Duodenal mucosa (tissue), 2 donors: ENCODE measurements at regions not wholly inside any gene's neighbourhood (a gene's known extent, or its start where the extent isn't known, plus 50 kb on each side); places are given as distances from the start of the nearest gene placed in this dataset.
"Not testable (repeated sequence)": the region's sequence is repeated elsewhere in the genome, so short reads cannot be mapped to it uniquely, and the experiment has no call there.

Experiments used
- H3K27ac ChIP-seq: one replicate; pipeline ENCODE4 v1.7.0; 2013; ENCODE audit warnings: low read depth, low read length
- H3K27me3 ChIP-seq, 2 donors: one replicate each; pipeline ENCODE4 v1.7.0; 2013; ENCODE audit warnings: low read length in 2 of 2, control low read depth in 1 of 2; ENCODE audit not compliant: insufficient read depth in 2 of 2, control insufficient read depth in 1 of 2
- H3K36me3 ChIP-seq, 2 donors: one replicate each; pipeline ENCODE4 v1.7.0; 2013; ENCODE audit warnings: low read length in 2 of 2, control low read depth in 1 of 2; ENCODE audit not compliant: insufficient read depth in 2 of 2, control insufficient read depth in 1 of 2
- H3K4me1 ChIP-seq, 2 donors: one replicate each; pipeline ENCODE4 v1.7.0; 2013; ENCODE audit warnings: low read length in 2 of 2, control low read depth in 1 of 2; ENCODE audit not compliant: insufficient read depth in 2 of 2, control insufficient read depth in 1 of 2
- H3K4me3 ChIP-seq, 2 donors: one replicate each; pipeline ENCODE4 v1.7.0; 2013; ENCODE audit warnings: low read length in 2 of 2, low read depth in 1 of 2
- H3K9ac ChIP-seq, 2 donors: one replicate each; pipeline ENCODE4 v1.7.0; 2013; ENCODE audit warnings: low read length in 2 of 2, low read depth in 1 of 2
- H3K9me3 ChIP-seq, 2 donors: one replicate each; pipeline ENCODE4 v1.7.0; 2013; ENCODE audit warnings: low read length in 2 of 2, control low read depth in 1 of 2; ENCODE audit not compliant: control insufficient read depth in 1 of 2

DNA sequence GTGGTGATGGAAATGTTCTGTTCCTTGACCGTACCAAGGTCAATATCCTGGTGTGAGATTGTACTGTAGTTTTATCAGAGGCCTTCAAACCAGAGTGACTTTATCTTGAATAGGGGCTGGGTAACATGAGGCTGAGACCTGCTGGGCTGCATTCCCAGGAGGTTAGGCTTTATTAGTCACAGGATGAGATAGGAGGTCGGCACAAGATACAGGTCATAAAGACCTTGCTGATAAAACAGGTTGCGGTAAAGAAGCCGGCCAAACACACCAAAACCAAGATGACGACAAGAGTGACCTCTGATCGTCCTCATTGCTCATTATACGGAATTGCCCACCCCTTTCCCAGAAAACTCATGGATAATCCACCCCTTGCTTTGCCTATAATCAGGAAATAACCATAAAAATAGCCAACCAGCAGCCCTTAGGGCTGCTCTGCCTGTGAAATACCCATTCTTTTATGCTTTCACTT lies 123.8 kb upstream of the MXRA5 start:
- H3K9me3 ChIP-seq, H3K27ac ChIP-seq, H3K27me3 ChIP-seq, H3K4me3 ChIP-seq, H3K9ac ChIP-seq, H3K36me3 ChIP-seq, H3K4me1 ChIP-seq: not testable (repeated sequence)

GRCh38 chrX:3468031-3468430 lies 121.6 kb upstream of the MXRA5 start:
- Histone ChIP-seq H3K4me3 (no peak overlapping the region), H3K27ac (no peak overlapping the region), H3K27me3 (no peaks in the 10 kb centered on the region), H3K9ac (no peak overlapping the region), H3K36me3 (no peaks in the 10 kb centered on the region), H3K9me3 (no peaks in the 10 kb centered on the region), H3K4me1 (no peaks in the 10 kb centered on the region)

GRCh38 chrX:3465017-3465416 lies 118.6 kb upstream of the MXRA5 start:
- Histone ChIP-seq H3K4me3 (no peak overlapping the region), H3K36me3 (no peaks in the 10 kb centered on the region), H3K27ac (no peak overlapping the region), H3K9ac (no peak overlapping the region), H3K27me3 (no peaks in the 10 kb centered on the region), H3K4me1 (no peaks in the 10 kb centered on the region), H3K9me3 (no peaks in the 10 kb centered on the region)

DNA sequence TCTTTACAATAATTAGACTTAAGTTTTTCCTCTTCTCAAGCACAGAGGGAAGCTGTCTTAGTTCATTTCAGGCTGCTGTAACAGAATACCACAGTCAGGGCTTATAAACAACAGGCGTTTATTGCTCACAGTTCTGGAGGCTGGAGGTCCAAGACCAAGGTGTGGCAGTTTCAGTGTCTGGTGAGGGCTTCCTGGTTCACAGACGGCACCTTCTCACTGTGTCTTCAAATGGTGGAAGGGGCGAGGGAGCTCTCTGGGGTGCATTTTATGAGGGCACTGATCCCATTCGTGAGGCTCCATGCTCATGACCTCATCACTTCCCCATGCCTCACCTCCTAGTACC lies 115.7 kb upstream of the MXRA5 start:
- no peaks in the 10 kb centered on the region for H3K9me3 ChIP-seq
- H3K9ac ChIP-seq: no peak overlapping the region
- H3K4me1 ChIP-seq: no peaks in the 10 kb centered on the region
- no peak overlapping the region for H3K4me3 ChIP-seq
- H3K27ac ChIP-seq: no peak overlapping the region
- H3K27me3 ChIP-seq: no peaks in the 10 kb centered on the region
- H3K36me3 ChIP-seq: no peaks in the 10 kb centered on the region

DNA sequence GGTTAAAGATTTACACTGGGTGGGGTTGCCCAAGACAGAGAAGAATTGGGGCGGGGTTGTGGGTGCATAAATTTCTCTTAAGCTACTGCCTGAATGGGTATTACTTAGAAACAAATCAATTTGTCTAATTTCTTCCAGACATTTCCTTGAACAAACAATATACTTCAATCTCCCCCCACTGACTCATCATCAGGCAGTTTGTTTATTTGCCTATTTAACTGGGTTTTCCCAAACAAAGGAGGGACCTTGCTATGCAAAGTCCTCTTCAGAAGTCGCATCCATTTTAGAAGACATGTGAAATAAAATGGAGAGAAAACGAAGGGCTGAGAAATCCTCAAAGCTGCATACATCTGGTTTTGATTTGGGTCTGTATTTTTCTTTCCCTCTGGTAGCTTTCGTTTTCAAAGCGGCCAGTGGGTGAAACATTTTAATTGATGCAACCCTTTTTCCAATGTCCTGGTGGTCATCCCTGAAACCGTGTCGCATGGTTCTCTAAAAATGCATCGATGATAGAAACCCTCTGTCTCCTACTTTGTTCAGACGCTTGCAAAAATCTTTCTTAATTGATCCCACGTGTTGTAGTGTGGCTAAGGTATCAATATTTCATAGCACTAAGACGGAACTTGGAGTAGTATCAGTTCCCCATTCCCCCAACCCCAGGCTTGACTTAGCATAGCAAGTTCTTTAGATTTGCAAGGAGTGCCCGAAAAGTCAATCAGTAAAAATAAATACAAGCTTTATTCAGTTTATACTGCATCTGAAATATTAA lies 115.1 kb upstream of the MXRA5 start:
- no peak overlapping the region for H3K4me3 ChIP-seq
- H3K4me1 ChIP-seq: no peaks in the 10 kb centered on the region
- no peak overlapping the region for H3K9ac ChIP-seq
- no peaks in the 10 kb centered on the region for H3K36me3 ChIP-seq
- no peaks in the 10 kb centered on the region for H3K27me3 ChIP-seq
- no peak overlapping the region for H3K27ac ChIP-seq
- no peaks in the 10 kb centered on the region for H3K9me3 ChIP-seq

- no peaks in the 10 kb centered on the region for H3K4me1 ChIP-seq
- H3K36me3 ChIP-seq: no peaks in the 10 kb centered on the region
- no peak overlapping the region for H3K27ac ChIP-seq
- H3K27me3 ChIP-seq: no peaks in the 10 kb centered on the region
- no peaks in the 10 kb centered on the region for H3K9me3 ChIP-seq
- no peak overlapping the region for H3K4me3 ChIP-seq
- H3K9ac ChIP-seq: no peak overlapping the region
Observed at GRCh38 chrX:3455796-3456195, 109.3 kb upstream of the MXRA5 start.

GRCh38 chrX:3451571-3451970 lies 105.1 kb upstream of the MXRA5 start:
- H3K36me3 ChIP-seq: no peaks in the 10 kb centered on the region
- no peak overlapping the region for H3K9ac ChIP-seq
- H3K9me3 ChIP-seq: no peaks in the 10 kb centered on the region
- H3K27ac ChIP-seq: no peak overlapping the region
- H3K4me3 ChIP-seq: no peak overlapping the region
- no peaks in the 10 kb centered on the region for H3K4me1 ChIP-seq
- no peaks in the 10 kb centered on the region for H3K27me3 ChIP-seq

GRCh38 chrX:3450881-3451570 lies 104.6 kb upstream of the MXRA5 start:
- Histone ChIP-seq H3K27me3 (no peaks in the 10 kb centered on the region), H3K4me1 (no peaks in the 10 kb centered on the region), H3K9me3 (no peaks in the 10 kb centered on the region), H3K27ac (no peak overlapping the region), H3K9ac (no peak overlapping the region), H3K4me3 (no peak overlapping the region), H3K36me3 (no peaks in the 10 kb centered on the region)

GRCh38 chrX:3449287-3449686 lies 102.8 kb upstream of the MXRA5 start:
- Histone ChIP-seq H3K27me3 (no peaks in the 10 kb centered on the region), H3K27ac (no peak overlapping the region), H3K4me3 (no peak overlapping the region), H3K9me3 (no peaks in the 10 kb centered on the region), H3K4me1 (no peaks in the 10 kb centered on the region), H3K36me3 (no peaks in the 10 kb centered on the region), H3K9ac (no peak overlapping the region)

DNA sequence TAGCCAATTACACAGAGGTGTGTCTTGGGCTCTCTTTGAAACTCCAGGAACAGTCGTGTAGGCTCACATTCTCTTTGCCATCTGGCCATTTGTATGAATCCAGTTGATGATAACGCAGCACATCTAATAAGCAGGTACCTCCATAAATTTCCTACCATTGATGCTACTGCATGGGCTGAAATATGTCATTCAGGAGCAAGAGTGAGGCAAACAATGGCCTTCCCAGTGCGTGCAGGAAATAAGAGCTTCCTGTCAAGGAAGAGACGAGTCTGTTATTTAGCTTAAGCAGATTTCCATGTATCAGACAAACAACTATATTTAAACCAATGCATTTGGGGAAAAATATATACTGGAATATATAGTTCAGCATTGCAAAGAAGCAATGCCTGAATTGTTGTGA lies 102.1 kb upstream of the MXRA5 start:
- H3K36me3 ChIP-seq: no peaks in the 10 kb centered on the region
- H3K4me1 ChIP-seq: no peaks in the 10 kb centered on the region
- H3K4me3 ChIP-seq: no peak overlapping the region
- H3K27ac ChIP-seq: no peak overlapping the region
- no peak overlapping the region for H3K9ac ChIP-seq
- H3K27me3 ChIP-seq: no peaks in the 10 kb centered on the region
- H3K9me3 ChIP-seq: no peaks in the 10 kb centered on the region
